ENCODE measurements at regions not wholly inside any gene's neighbourhood (a gene's known extent, or its start where the extent isn't known, plus 50 kb on each side); places are given as distances from the start of the nearest gene placed in this dataset.

GRCh38 chr10:112871021-112871420 lies 79.0 kb upstream of the TCF7L2 start:
- CTCF ChIA-PET = no interaction called here

GRCh38 chr10:112872728-112873127 lies 77.3 kb upstream of the TCF7L2 start:
- intact Hi-C loops (cut with micrococcal nuclease; ENCODE audit: unreplicated experiment) = no loop called here
- Histone ChIP-seq H3K36me3 (ENCODE audit: control insufficient read depth, insufficient read depth, low read length) (no peaks in the 10 kb centered on the region), H3K4me3 (ENCODE audit: low read depth, low read length) (no peak overlapping the region), H3K9me3 (peaks cover 10% of the 10 kb centered on the region), H3K27me3 (replicated peaks; ENCODE audit: control insufficient read depth, insufficient read depth, low read length) (no peaks in the 10 kb centered on the region), H3K4me1 (peaks cover 12% of the 10 kb centered on the region; the same call in 1 of the 2 replicates)
- Mint-ChIP-seq H3K9me3 (ENCODE audit: unreplicated experiment) (peaks cover 10% of the 10 kb centered on the region), H3K36me3 (ENCODE audit: insufficient read depth, unreplicated experiment) (no peaks in the 10 kb centered on the region), H3K4me3 (ENCODE audit: unreplicated experiment) (no peak overlapping the region), H3K27me3 (ENCODE audit: insufficient read depth, unreplicated experiment) (no peaks in the 10 kb centered on the region), H3K27ac (ENCODE audit: unreplicated experiment) (no peak overlapping the region), H3K4me1 (ENCODE audit: low read depth, unreplicated experiment) (peaks cover 4% of the 10 kb centered on the region)
- no peak for DNase-seq
- TF ChIP-seq CTCF (IDR thresholded peaks at IDR 0.05; ENCODE audit: insufficient read depth in 1 of 2, low read depth in 1 of 2, low read length in 1 of 2, severe bottlenecking in 1 of 2, unreplicated experiment in 1 of 2) = peak in 1 of 2 experiments; percentile 37
- CTCF ChIA-PET = no interaction called here
- POLR2A ChIA-PET = no interaction called here
- no TSS peak for BruUV-seq (replicated peaks)

More at GRCh38 chr10:112871021-112871420, 79.0 kb upstream of the TCF7L2 start:
- H3K4me3 Mint-ChIP-seq (ENCODE audit: unreplicated experiment) = no peak overlapping the region
- H3K27me3 Mint-ChIP-seq (ENCODE audit: insufficient read depth, unreplicated experiment) = no peaks in the 10 kb centered on the region
- H3K36me3 Mint-ChIP-seq (ENCODE audit: insufficient read depth, unreplicated experiment) = no peaks in the 10 kb centered on the region
- H3K27me3 ChIP-seq (replicated peaks; ENCODE audit: control insufficient read depth, insufficient read depth, low read length) = no peaks in the 10 kb centered on the region
- no peak overlapping the region for H3K27ac Mint-ChIP-seq (ENCODE audit: unreplicated experiment)
- peaks cover 17% of the 10 kb centered on the region for H3K9me3 Mint-ChIP-seq (ENCODE audit: unreplicated experiment)
- TF ChIP-seq CTCF (IDR thresholded peaks at IDR 0.05; ENCODE audit: insufficient read depth in 1 of 2, low read depth in 1 of 2, low read length in 1 of 2, severe bottlenecking in 1 of 2, unreplicated experiment in 1 of 2) = no peak
- H3K9me3 ChIP-seq = peaks cover 10% of the 10 kb centered on the region
- no TSS peak for BruUV-seq (replicated peaks)
- H3K4me1 Mint-ChIP-seq (ENCODE audit: low read depth, unreplicated experiment) = no peaks in the 10 kb centered on the region
- H3K4me1 ChIP-seq = peaks cover 4% of the 10 kb centered on the region; the same call in 1 of the 2 replicates
- no peak for DNase-seq
- H3K4me3 ChIP-seq (ENCODE audit: low read depth, low read length) = no peak overlapping the region
- no peaks in the 10 kb centered on the region for H3K36me3 ChIP-seq (ENCODE audit: control insufficient read depth, insufficient read depth, low read length)
- intact Hi-C loops (cut with micrococcal nuclease; ENCODE audit: unreplicated experiment) = no loop called here
- POLR2A ChIA-PET = no interaction called here

DNA sequence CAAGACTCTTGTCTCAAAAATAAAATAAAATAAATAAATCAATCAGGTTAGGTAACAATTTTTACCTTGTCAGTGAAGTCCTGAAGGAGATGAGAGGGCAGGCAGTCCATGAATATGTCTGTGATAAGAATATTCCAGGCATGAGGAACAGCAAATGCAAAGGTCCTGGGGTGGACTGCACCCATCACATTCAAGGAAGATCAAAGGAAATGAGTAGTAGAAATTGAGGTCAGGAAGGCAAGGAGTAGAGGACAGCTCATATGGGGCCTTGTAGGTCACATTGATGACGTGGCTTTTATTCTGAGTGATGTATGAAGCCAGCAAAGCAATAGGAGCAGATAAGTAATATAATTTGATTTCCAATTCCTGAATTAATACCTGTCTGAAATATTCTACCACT lies 76.5 kb upstream of the TCF7L2 start:
- Mint-ChIP-seq H3K4me3 (ENCODE audit: unreplicated experiment) (no peak overlapping the region), H3K27ac (ENCODE audit: unreplicated experiment) (no peak overlapping the region), H3K9me3 (ENCODE audit: unreplicated experiment) (peaks cover 10% of the 10 kb centered on the region), H3K4me1 (ENCODE audit: low read depth, unreplicated experiment) (peaks cover 6% of the 10 kb centered on the region), H3K36me3 (ENCODE audit: insufficient read depth, unreplicated experiment) (no peaks in the 10 kb centered on the region), H3K27me3 (ENCODE audit: insufficient read depth, unreplicated experiment) (no peaks in the 10 kb centered on the region)
- Histone ChIP-seq H3K36me3 (ENCODE audit: control insufficient read depth, insufficient read depth, low read length) (no peaks in the 10 kb centered on the region), H3K4me1 (peaks cover 12% of the 10 kb centered on the region; the same call in 1 of the 2 replicates), H3K27me3 (replicated peaks; ENCODE audit: control insufficient read depth, insufficient read depth, low read length) (no peaks in the 10 kb centered on the region), H3K9me3 (peaks cover 10% of the 10 kb centered on the region), H3K4me3 (ENCODE audit: low read depth, low read length) (no peak overlapping the region)
- BruUV-seq (replicated peaks) = no TSS peak
- TF ChIP-seq CTCF (IDR thresholded peaks at IDR 0.05; ENCODE audit: insufficient read depth in 1 of 2, low read depth in 1 of 2, low read length in 1 of 2, severe bottlenecking in 1 of 2, unreplicated experiment in 1 of 2) = no peak
- DNase-seq = no peak
- intact Hi-C loops (cut with micrococcal nuclease; ENCODE audit: unreplicated experiment) = no loop called here
- POLR2A ChIA-PET = no interaction called here
- CTCF ChIA-PET = no interaction called here

Data from Caco-2 (cell line).